Mesenchymal stem cell (in vitro differentiated cells and primary cell): ENCODE measurements at regions not wholly inside any gene's neighbourhood (a gene's known extent, or its start where the extent isn't known, plus 50 kb on each side); places are given as distances from the start of the nearest gene placed in this dataset.
A peak's percentile ranks its signal among the peaks of the same experiment; 100 is the strongest.

ENCODE experiments used
- DNase-seq: peaks from one replicate; pipeline ENCODE4 v3.0.0-alpha.2; 2013
- H2AFZ ChIP-seq: one replicate; pipeline ENCODE4 v1.6.1; 2013; ENCODE audit warnings: low read depth, mild to moderate bottlenecking, control low read depth, inconsistent platforms, low read length, moderate library complexity
- H2AK5ac ChIP-seq: 2 replicates; pipeline ENCODE4 v1.6.1; 2013; ENCODE audit warnings: low read length, moderate library complexity, mild to moderate bottlenecking, inconsistent platforms; ENCODE audit not compliant: severe bottlenecking
- H2BK120ac ChIP-seq: one replicate; pipeline ENCODE4 v1.6.1; 2013; ENCODE audit warnings: low read depth, mild to moderate bottlenecking, inconsistent platforms, low read length, moderate library complexity
- H2BK12ac ChIP-seq, 2 experiments: one replicate each; pipeline ENCODE4 v1.6.1; 2013; ENCODE audit warnings: inconsistent platforms in 2 of 2, low read length in 2 of 2, mild to moderate bottlenecking in 2 of 2, moderate library complexity in 2 of 2, control low read depth in 1 of 2
- H2BK15ac ChIP-seq: one replicate; pipeline ENCODE4 v1.6.1; 2013; ENCODE audit warnings: mild to moderate bottlenecking, low read depth, inconsistent platforms; ENCODE audit not compliant: poor library complexity, severe bottlenecking
- H2BK5ac ChIP-seq: 2 replicates; pipeline ENCODE4 v1.6.1; 2013; ENCODE audit warnings: low read depth, mild to moderate bottlenecking, low read length, control low read depth, inconsistent platforms; ENCODE audit not compliant: poor library complexity, severe bottlenecking
- H3K14ac ChIP-seq, 2 experiments: one replicate each; pipeline ENCODE4 v1.6.1; 2013; ENCODE audit warnings: inconsistent platforms in 2 of 2, low read length in 2 of 2, control low read depth in 1 of 2, mild to moderate bottlenecking in 1 of 2, moderate library complexity in 1 of 2
- H3K18ac ChIP-seq, 2 experiments: one replicate each; pipeline ENCODE4 v1.6.1; 2013; ENCODE audit warnings: inconsistent platforms in 2 of 2, low read length in 2 of 2, control low read depth in 1 of 2, low read depth in 1 of 2, mild to moderate bottlenecking in 1 of 2
- H3K23ac ChIP-seq, 2 experiments: one replicate each; pipeline ENCODE4 v1.6.1; 2013; ENCODE audit warnings: inconsistent platforms in 2 of 2, low read length in 2 of 2, mild to moderate bottlenecking in 2 of 2, moderate library complexity in 2 of 2, control low read depth in 1 of 2
- H3K27ac ChIP-seq: 2 replicates; pipeline ENCODE4 v1.5.1; 2013; ENCODE audit warnings: mild to moderate bottlenecking, moderate library complexity, low read length, control low read depth, inconsistent platforms; ENCODE audit not compliant: poor library complexity, severe bottlenecking
- H3K27me3 ChIP-seq, 2 experiments: 2 replicates each; pipeline versions ENCODE4 v1.6.1 to v1.7.0; 2013; ENCODE audit warnings: low read length in 2 of 2, mild to moderate bottlenecking in 2 of 2, moderate library complexity in 2 of 2, control low read depth in 1 of 2, inconsistent platforms in 1 of 2; ENCODE audit not compliant: control insufficient read depth in 1 of 2, insufficient read depth in 1 of 2
- H3K36me3 ChIP-seq, 2 experiments: 2 replicates each; pipeline versions ENCODE4 v1.6.1 to v1.7.0; 2013; ENCODE audit warnings: low read length in 2 of 2, control low read depth in 1 of 2, inconsistent platforms in 1 of 2, low read depth in 1 of 2, mild to moderate bottlenecking in 1 of 2; ENCODE audit not compliant: insufficient read depth in 2 of 2, control insufficient read depth in 1 of 2
- H3K4ac ChIP-seq, 2 experiments: one replicate each; pipeline ENCODE4 v1.6.1; 2013; ENCODE audit warnings: inconsistent platforms in 2 of 2, low read length in 2 of 2, mild to moderate bottlenecking in 2 of 2, moderate library complexity in 2 of 2, control low read depth in 1 of 2, low read depth in 1 of 2
- H3K4me1 ChIP-seq: 2 replicates; pipeline ENCODE4 v1.6.1; 2013; ENCODE audit warnings: low read depth, low read length, control low read depth; ENCODE audit not compliant: control insufficient read depth, insufficient read depth
- H3K4me2 ChIP-seq: 2 replicates; pipeline ENCODE4 v1.6.1; 2013; ENCODE audit warnings: low read length, mild to moderate bottlenecking, inconsistent platforms; ENCODE audit not compliant: poor library complexity, severe bottlenecking
- H3K4me3 ChIP-seq, 2 experiments: 2 replicates each; pipeline versions ENCODE4 v1.5.1 to v1.7.0; 2013; ENCODE audit warnings: low read length in 2 of 2, mild to moderate bottlenecking in 2 of 2, control low read depth in 1 of 2, low read depth in 1 of 2; ENCODE audit not compliant: insufficient read depth in 1 of 2
- H3K79me1 ChIP-seq: replicated peaks from 2 replicates; pipeline ENCODE4 v1.6.1; 2013; ENCODE audit warnings: mild to moderate bottlenecking, control low read depth, low read length, inconsistent platforms; ENCODE audit not compliant: poor library complexity, severe bottlenecking
- H3K9ac ChIP-seq: 2 replicates; pipeline ENCODE4 v1.7.0; 2013; ENCODE audit warnings: mild to moderate bottlenecking, low read length, moderate library complexity
- H3K9me3 ChIP-seq: 2 replicates; pipeline ENCODE4 v1.7.0; 2013; ENCODE audit warnings: mild to moderate bottlenecking, low read length; ENCODE audit not compliant: control insufficient read depth
- H4K8ac ChIP-seq: one replicate; pipeline ENCODE4 v1.6.1; 2013; ENCODE audit warnings: inconsistent platforms, mild to moderate bottlenecking, low read length, moderate library complexity
- H4K91ac ChIP-seq: one replicate; pipeline ENCODE4 v1.6.1; 2013; ENCODE audit warnings: mild to moderate bottlenecking, low read length, inconsistent platforms
- WGBS: methylation state at CpG from one replicate; pipeline ENCODE4 v1.1.7; 2013; ENCODE audit warnings: mixed read lengths; 5-methylcytosine and 5-hydroxymethylcytosine counted together

DNA sequence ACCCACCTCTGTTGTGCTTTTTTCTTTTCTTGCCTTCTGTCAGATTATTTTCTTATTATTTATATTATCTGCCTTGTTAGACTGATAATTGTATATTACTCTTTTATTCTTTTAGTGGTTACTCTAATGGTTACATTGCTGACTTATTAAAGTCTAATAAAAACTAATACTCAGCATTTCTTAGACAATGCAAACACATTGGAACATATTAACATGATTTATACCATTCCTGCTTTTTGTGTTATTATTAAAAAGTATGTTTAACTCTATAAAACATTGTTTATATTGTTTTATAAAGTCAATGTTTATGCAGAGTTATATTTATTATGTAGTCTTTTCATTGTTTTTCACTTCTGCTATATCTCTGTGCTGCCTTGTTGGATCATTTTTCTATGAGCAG lies 68.0 kb upstream of the CACNA2D1 start:
- DNase-seq = no peak
- H2BK5ac ChIP-seq = no peak overlapping the region
- H3K4ac ChIP-seq = no peak overlapping the region
- no peak overlapping the region for H3K4me3 ChIP-seq
- H2BK120ac ChIP-seq = no peak overlapping the region
- H3K27ac ChIP-seq = no peak overlapping the region
- no peaks in the 10 kb centered on the region for H3K36me3 ChIP-seq
- no peaks in the 10 kb centered on the region for H3K79me1 ChIP-seq
- H2BK12ac ChIP-seq = no peak overlapping the region
- H3K14ac ChIP-seq = no peak overlapping the region
- no peak overlapping the region for H3K23ac ChIP-seq
- H3K4me2 ChIP-seq = no peak overlapping the region
- no peak overlapping the region for H2BK15ac ChIP-seq
- H2AFZ ChIP-seq = no peak overlapping the region
- no peak overlapping the region for H4K8ac ChIP-seq
- H4K91ac ChIP-seq = no peak overlapping the region
- no peak overlapping the region for H3K18ac ChIP-seq
- no peak overlapping the region for H3K9ac ChIP-seq
- H2AK5ac ChIP-seq = no peak overlapping the region
- no peaks in the 10 kb centered on the region for H3K9me3 ChIP-seq
- peaks cover 6% of the 10 kb centered on the region for H3K4me1 ChIP-seq
- peaks cover 0 to 6% of the 10 kb centered on the region in 2 experiments for H3K27me3 ChIP-seq

DNA sequence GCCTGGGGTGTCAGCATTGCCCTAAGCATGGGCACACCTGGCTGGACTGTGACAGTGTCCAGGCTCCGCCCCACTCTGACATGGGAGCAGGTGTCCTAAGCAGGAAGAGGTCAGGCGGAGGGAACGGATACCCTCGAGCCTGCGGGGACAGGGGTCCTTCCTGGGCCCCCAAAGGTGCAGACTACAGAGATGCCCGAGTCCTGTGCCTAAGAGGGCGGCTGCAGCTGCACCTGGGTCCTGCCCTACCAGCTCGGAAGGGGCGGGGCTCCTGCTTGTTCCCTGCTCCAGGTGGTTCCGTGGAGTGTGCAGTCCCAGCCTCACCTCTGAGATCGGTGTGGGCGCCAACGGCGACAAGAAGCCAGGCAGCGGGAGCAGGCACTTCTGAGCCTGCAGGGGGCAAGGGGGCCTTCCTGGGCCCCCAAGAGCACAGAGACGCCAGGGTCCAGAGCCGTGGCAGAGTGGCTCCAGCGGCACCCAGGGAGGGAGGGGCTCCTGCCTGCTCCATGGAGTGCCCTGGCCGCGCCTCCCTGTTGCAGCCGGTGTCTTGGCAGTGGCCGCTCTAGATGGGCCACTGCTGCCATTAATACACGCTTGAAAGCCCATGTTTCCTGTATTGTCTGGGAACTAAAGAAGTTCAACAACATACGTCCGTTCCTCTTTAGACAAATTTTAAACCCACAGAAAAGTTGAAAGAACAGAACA lies 64.5 kb upstream of the CACNA2D1 start:
- H3K4me1 ChIP-seq = peaks cover 6% of the 10 kb centered on the region
- H4K8ac ChIP-seq = no peak overlapping the region
- no peak overlapping the region for H3K9ac ChIP-seq
- H3K9me3 ChIP-seq = no peaks in the 10 kb centered on the region
- no peak overlapping the region for H2AK5ac ChIP-seq
- no peaks in the 10 kb centered on the region for H3K36me3 ChIP-seq
- H4K91ac ChIP-seq = no peak overlapping the region
- H3K23ac ChIP-seq = peak overlapping the region in 1 of 2 experiments; percentile 67
- H3K18ac ChIP-seq = no peak overlapping the region
- H2AFZ ChIP-seq = peak overlapping the region; percentile 53
- H2BK12ac ChIP-seq = no peak overlapping the region
- no peak for DNase-seq
- no peak overlapping the region for H3K27ac ChIP-seq
- no peak overlapping the region for H2BK120ac ChIP-seq
- no peak overlapping the region for H3K4me2 ChIP-seq
- H2BK5ac ChIP-seq = no peak overlapping the region
- WGBS = 61% methylated on average over 23 of the region's 25 CpGs
- H3K79me1 ChIP-seq = no peaks in the 10 kb centered on the region
- no peak overlapping the region for H3K4ac ChIP-seq
- H3K27me3 ChIP-seq = peaks cover 0 to 6% of the 10 kb centered on the region in 2 experiments
- no peak overlapping the region for H2BK15ac ChIP-seq
- H3K4me3 ChIP-seq = no peak overlapping the region
- H3K14ac ChIP-seq = no peak overlapping the region

DNA sequence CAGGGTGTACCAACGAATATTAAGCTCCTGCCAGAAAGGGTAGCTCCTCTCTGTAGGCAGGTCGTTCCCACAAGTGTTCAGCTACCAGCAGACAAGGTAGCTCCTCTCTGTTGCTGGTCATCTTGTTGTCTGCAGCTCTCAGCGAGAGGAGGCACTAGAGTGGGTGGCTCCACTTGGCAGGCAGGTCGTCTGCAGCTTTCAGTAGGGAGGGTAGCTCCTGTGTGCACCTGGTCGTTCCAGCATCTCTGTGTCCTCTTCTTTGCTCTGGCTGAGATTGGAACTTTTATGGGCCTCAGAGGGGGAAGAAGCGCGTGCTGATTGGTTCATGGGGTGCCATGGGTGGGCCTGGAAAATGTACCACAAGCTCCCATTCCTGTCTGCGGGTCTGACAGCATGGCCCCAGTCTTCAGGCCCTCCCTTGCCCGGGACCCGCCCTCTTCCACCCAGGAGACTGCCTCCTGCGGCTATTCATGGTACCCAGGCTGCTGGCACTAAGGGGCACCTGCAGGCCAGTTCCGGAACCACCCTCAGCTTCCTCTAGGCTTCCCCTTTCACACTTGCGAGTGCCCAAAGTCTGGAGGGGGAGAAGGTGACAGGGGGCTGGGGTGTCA lies 63.9 kb upstream of the CACNA2D1 start:
- no peak overlapping the region for H2AK5ac ChIP-seq
- H2BK12ac ChIP-seq = no peak overlapping the region
- H3K4me3 ChIP-seq = no peak overlapping the region
- no peak overlapping the region for H3K23ac ChIP-seq
- H3K4ac ChIP-seq = no peak overlapping the region
- no peak overlapping the region for H3K14ac ChIP-seq
- H3K36me3 ChIP-seq = no peaks in the 10 kb centered on the region
- H3K18ac ChIP-seq = no peak overlapping the region
- no peak overlapping the region for H2AFZ ChIP-seq
- no peak overlapping the region for H3K4me2 ChIP-seq
- no peaks in the 10 kb centered on the region for H3K79me1 ChIP-seq
- WGBS = 86% methylated on average over 13 of the region's 13 CpGs
- H4K91ac ChIP-seq = no peak overlapping the region
- no peak for DNase-seq
- no peak overlapping the region for H2BK120ac ChIP-seq
- H3K9ac ChIP-seq = no peak overlapping the region
- no peak overlapping the region for H2BK5ac ChIP-seq
- H4K8ac ChIP-seq = no peak overlapping the region
- peaks cover 6% of the 10 kb centered on the region for H3K4me1 ChIP-seq
- H3K27me3 ChIP-seq = peaks cover 0 to 6% of the 10 kb centered on the region in 2 experiments
- H3K27ac ChIP-seq = no peak overlapping the region
- no peaks in the 10 kb centered on the region for H3K9me3 ChIP-seq
- H2BK15ac ChIP-seq = no peak overlapping the region

DNA sequence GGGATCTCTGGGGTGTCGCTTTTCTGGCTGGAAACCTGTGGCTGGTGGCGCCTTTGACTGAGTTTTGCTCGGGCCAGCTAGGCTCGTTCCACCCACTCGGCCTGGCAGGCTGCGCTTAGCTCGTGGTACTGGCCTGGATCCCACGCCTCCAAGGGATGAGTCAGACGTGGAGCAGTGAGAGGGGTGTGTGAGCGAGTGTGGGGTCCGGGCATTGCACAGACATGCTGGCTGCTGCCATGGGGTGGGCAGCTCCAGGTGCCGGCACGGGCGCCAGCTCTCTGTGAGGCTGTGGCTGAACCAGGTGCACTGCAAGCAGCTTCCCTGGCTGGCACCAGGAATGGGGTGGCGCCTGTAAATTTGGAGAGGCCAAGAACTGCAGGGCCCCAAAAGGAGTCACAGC lies 63.1 kb upstream of the CACNA2D1 start:
- Histone ChIP-seq H3K9me3 (no peaks in the 10 kb centered on the region), H3K79me1 (no peaks in the 10 kb centered on the region), H3K9ac (peak overlapping the region; percentile 50), H2BK120ac (no peak overlapping the region), H3K23ac (no peak overlapping the region), H2BK12ac (peak overlapping the region; percentile 6 to 15), H2AK5ac (no peak overlapping the region), H2BK5ac (no peak overlapping the region), H3K4ac (peak overlapping the region in 1 of 2 experiments; percentile 60), H2AFZ (no peak overlapping the region), H3K27ac (no peak overlapping the region), H3K4me1 (peaks cover 6% of the 10 kb centered on the region), H3K4me2 (no peak overlapping the region), H3K18ac (peak overlapping the region in 1 of 2 experiments; percentile 11), H3K4me3 (no peak overlapping the region), H3K36me3 (no peaks in the 10 kb centered on the region), H3K27me3 (peaks cover 0 to 6% of the 10 kb centered on the region in 2 experiments), H2BK15ac (no peak overlapping the region), H4K8ac (no peak overlapping the region), H3K14ac (no peak overlapping the region), H4K91ac (no peak overlapping the region)
- peak; percentile 37 for DNase-seq
- WGBS = 84% methylated on average over 15 of the region's 15 CpGs
